ENCODE measurements at regions not wholly inside any gene's neighbourhood (a gene's known extent, or its start where the extent isn't known, plus 50 kb on each side); places are given as distances from the start of the nearest gene placed in this dataset.
"Not testable (repeated sequence)": the region's sequence is repeated elsewhere in the genome, so short reads cannot be mapped to it uniquely, and the experiment has no call there.

- H3K4me3 ChIP-seq (ENCODE audit: low read depth in 2 of 2, low read length in 2 of 2) = no peak overlapping the region
- no peaks in the 10 kb centered on the region for H3K27me3 ChIP-seq (ENCODE audit: control insufficient read depth, insufficient read depth, low read length)
- ChIA-PET CTCF (no interaction called here), POLR2A (no interaction called here)
- H3K9me3 ChIP-seq (ENCODE audit: control insufficient read depth, insufficient read depth, low read depth, low read length) = no peaks in the 10 kb centered on the region; the same call in 1 of the 2 replicates
- H3K36me3 ChIP-seq (ENCODE audit: control insufficient read depth, insufficient read depth, low read length) = no peaks in the 10 kb centered on the region
- no peaks in the 10 kb centered on the region for H3K4me1 ChIP-seq (ENCODE audit: control insufficient read depth, insufficient read depth, low read length)
- no peak for ATAC-seq
- intact Hi-C loops (cut with micrococcal nuclease; ENCODE audit: unreplicated experiment) (no loop called here), in situ Hi-C loops (cut with HindIII; ENCODE audit: low pct_unique_long_range_greater_than_20kb, low sequenced_read_pairs) (no loop called here)
- H3K27ac ChIP-seq (ENCODE audit: low read length) = no peak overlapping the region
- DNase-seq (ENCODE audit: low read depth, low spot score) = no peak
- TF ChIP-seq REST (IDR thresholded peaks at IDR 0.05; ENCODE audit: insufficient read depth in 1 of 2, low read depth in 2 of 2, low read length in 1 of 2) (no peak), TCF7L2 (IDR thresholded peaks at IDR 0.05; ENCODE audit: low read depth, low read length) (no peak), SIN3A (IDR thresholded peaks at IDR 0.05; ENCODE audit: borderline replicate concordance, insufficient read depth, low read depth, low read length) (no peak), POLR2AphosphoS5 (IDR thresholded peaks at IDR 0.05; ENCODE audit: low read depth, low read length) (no peak)
- TF ChIP-seq, protein P1, sequence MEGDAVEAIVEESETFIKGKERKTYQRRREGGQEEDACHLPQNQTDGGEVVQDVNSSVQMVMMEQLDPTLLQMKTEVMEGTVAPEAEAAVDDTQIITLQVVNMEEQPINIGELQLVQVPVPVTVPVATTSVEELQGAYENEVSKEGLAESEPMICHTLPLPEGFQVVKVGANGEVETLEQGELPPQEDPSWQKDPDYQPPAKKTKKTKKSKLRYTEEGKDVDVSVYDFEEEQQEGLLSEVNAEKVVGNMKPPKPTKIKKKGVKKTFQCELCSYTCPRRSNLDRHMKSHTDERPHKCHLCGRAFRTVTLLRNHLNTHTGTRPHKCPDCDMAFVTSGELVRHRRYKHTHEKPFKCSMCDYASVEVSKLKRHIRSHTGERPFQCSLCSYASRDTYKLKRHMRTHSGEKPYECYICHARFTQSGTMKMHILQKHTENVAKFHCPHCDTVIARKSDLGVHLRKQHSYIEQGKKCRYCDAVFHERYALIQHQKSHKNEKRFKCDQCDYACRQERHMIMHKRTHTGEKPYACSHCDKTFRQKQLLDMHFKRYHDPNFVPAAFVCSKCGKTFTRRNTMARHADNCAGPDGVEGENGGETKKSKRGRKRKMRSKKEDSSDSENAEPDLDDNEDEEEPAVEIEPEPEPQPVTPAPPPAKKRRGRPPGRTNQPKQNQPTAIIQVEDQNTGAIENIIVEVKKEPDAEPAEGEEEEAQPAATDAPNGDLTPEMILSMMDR (IDR thresholded peaks at IDR 0.05) = no peak
- no TSS peak for BruUV-seq (replicated peaks)
These were observed 301.5 kb upstream of the DIO3 start for GRCh38 chr14:101259748-101260147.

- in situ Hi-C loops (cut with HindIII; ENCODE audit: low pct_unique_long_range_greater_than_20kb, low sequenced_read_pairs); DNase-seq (ENCODE audit: low read depth, low spot score); BruUV-seq (replicated peaks); H3K27ac ChIP-seq (ENCODE audit: low read length); intact Hi-C loops (cut with micrococcal nuclease; ENCODE audit: unreplicated experiment); H3K9me3 ChIP-seq (ENCODE audit: control insufficient read depth, insufficient read depth, low read depth, low read length); POLR2A ChIA-PET; CTCF ChIA-PET; H3K36me3 ChIP-seq (ENCODE audit: control insufficient read depth, insufficient read depth, low read length); H3K27me3 ChIP-seq (ENCODE audit: control insufficient read depth, insufficient read depth, low read length); H3K4me3 ChIP-seq (ENCODE audit: low read depth in 2 of 2, low read length in 2 of 2); H3K4me1 ChIP-seq (ENCODE audit: control insufficient read depth, insufficient read depth, low read length); ATAC-seq: not testable (repeated sequence)
These were observed 294.9 kb upstream of the DIO3 start for GRCh38 chr14:101266441-101266840.

GRCh38 chr14:101273091-101273490 lies 288.2 kb upstream of the DIO3 start:
- DNase-seq (ENCODE audit: low read depth, low spot score) (no peak), ATAC-seq (no peak)
- H3K9me3 ChIP-seq (ENCODE audit: control insufficient read depth, insufficient read depth, low read depth, low read length) = no peaks in the 10 kb centered on the region
- CTCF ChIA-PET = no interaction called here
- H3K4me3 ChIP-seq (ENCODE audit: low read depth in 2 of 2, low read length in 2 of 2) = no peak overlapping the region
- in situ Hi-C loops (cut with HindIII; ENCODE audit: low pct_unique_long_range_greater_than_20kb, low sequenced_read_pairs) (no loop called here), intact Hi-C loops (cut with micrococcal nuclease; ENCODE audit: unreplicated experiment) (no loop called here)
- POLR2A ChIA-PET = no interaction called here
- H3K4me1 ChIP-seq (ENCODE audit: control insufficient read depth, insufficient read depth, low read length) = no peaks in the 10 kb centered on the region
- no peaks in the 10 kb centered on the region for H3K27me3 ChIP-seq (ENCODE audit: control insufficient read depth, insufficient read depth, low read length)
- TF ChIP-seq POLR2AphosphoS5 (IDR thresholded peaks at IDR 0.05; ENCODE audit: low read depth, low read length) (no peak), TCF7L2 (IDR thresholded peaks at IDR 0.05; ENCODE audit: low read depth, low read length) (no peak), SIN3A (IDR thresholded peaks at IDR 0.05; ENCODE audit: borderline replicate concordance, insufficient read depth, low read depth, low read length) (no peak), REST (IDR thresholded peaks at IDR 0.05; ENCODE audit: insufficient read depth in 1 of 2, low read depth in 2 of 2, low read length in 1 of 2) (no peak)
- TF ChIP-seq, protein P1 (IDR thresholded peaks at IDR 0.05) = no peak
- no peaks in the 10 kb centered on the region for H3K36me3 ChIP-seq (ENCODE audit: control insufficient read depth, insufficient read depth, low read length)
- H3K27ac ChIP-seq (ENCODE audit: low read length) = no peak overlapping the region
- no TSS peak for BruUV-seq (replicated peaks)

Measured in Panc1 (cell line).